GM19025 (cell line): ENCODE measurements at regions not wholly inside any gene's neighbourhood (a gene's known extent, or its start where the extent isn't known, plus 50 kb on each side); places are given as distances from the start of the nearest gene placed in this dataset.

Experiments used
- ATAC-seq: cut with Tn5 transposase; IDR thresholded peaks from one replicate; pipeline ENCODE4 v1.9.1; 2021; ENCODE audit warnings: mild to moderate bottlenecking, low read depth, moderate library complexity; ENCODE audit not compliant: unreplicated experiment

- ATAC-seq, result no peak
These were observed 277.8 kb upstream of the FBXL7 start for GRCh38 chr5:15222156-15222555.

GRCh38 chr5:15220642-15221173 is 279.3 kb upstream of the FBXL7 start:
- no peak for ATAC-seq

GRCh38 chr5:15215056-15215455 is 284.9 kb upstream of the FBXL7 start:
- no peak for ATAC-seq

- no peak for ATAC-seq
These were observed 286.0 kb upstream of the FBXL7 start for GRCh38 chr5:15214010-15214409.

- no peak for ATAC-seq
These were observed 290.8 kb upstream of the FBXL7 start for GRCh38 chr5:15209053-15209762.

GRCh38 chr5:15206133-15206532 is 293.8 kb upstream of the FBXL7 start:
- ATAC-seq, result no peak

- ATAC-seq, result no peak
These were observed 296.6 kb upstream of the FBXL7 start for GRCh38 chr5:15203376-15203775.

- ATAC-seq, result no peak
These were observed 309.0 kb upstream of the FBXL7 start for GRCh38 chr5:15191012-15191411.

- ATAC-seq, result no peak
These were observed 311.9 kb upstream of the ANKH start for GRCh38 chr5:15183520-15183919.

GRCh38 chr5:15170173-15170572 is 298.6 kb upstream of the ANKH start:
- no peak for ATAC-seq

- no peak for ATAC-seq
These were observed 296.8 kb upstream of the ANKH start for GRCh38 chr5:15168358-15168757.

GRCh38 chr5:15160091-15160490 is 288.5 kb upstream of the ANKH start:
- no peak for ATAC-seq

- ATAC-seq, result no peak
These were observed 288.0 kb upstream of the ANKH start for GRCh38 chr5:15159606-15160005.

GRCh38 chr5:15142458-15142857 is 270.9 kb upstream of the ANKH start:
- ATAC-seq, result no peak

GRCh38 chr5:15137414-15137813 is 265.8 kb upstream of the ANKH start:
- ATAC-seq, result no peak

- ATAC-seq, result no peak
These were observed 264.1 kb upstream of the ANKH start for GRCh38 chr5:15135661-15136060.

- ATAC-seq, result no peak
These were observed 261.9 kb upstream of the ANKH start for GRCh38 chr5:15133456-15133965.

- no peak for ATAC-seq
These were observed 261.3 kb upstream of the ANKH start for GRCh38 chr5:15132816-15133405.

- no peak for ATAC-seq
These were observed 260.3 kb upstream of the ANKH start for GRCh38 chr5:15131909-15132308.

- no peak for ATAC-seq
These were observed 253.4 kb upstream of the ANKH start for GRCh38 chr5:15124871-15125568.

- no peak for ATAC-seq
These were observed 252.9 kb upstream of the ANKH start for GRCh38 chr5:15124461-15124860.
